ENCODE measurements at regions not wholly inside any gene's neighbourhood (a gene's known extent, or its start where the extent isn't known, plus 50 kb on each side); places are given as distances from the start of the nearest gene placed in this dataset.

GRCh38 chr1:114222920-114223319 lies 69.3 kb upstream of the SYT6 start:
- DNase-seq = no peak

DNA sequence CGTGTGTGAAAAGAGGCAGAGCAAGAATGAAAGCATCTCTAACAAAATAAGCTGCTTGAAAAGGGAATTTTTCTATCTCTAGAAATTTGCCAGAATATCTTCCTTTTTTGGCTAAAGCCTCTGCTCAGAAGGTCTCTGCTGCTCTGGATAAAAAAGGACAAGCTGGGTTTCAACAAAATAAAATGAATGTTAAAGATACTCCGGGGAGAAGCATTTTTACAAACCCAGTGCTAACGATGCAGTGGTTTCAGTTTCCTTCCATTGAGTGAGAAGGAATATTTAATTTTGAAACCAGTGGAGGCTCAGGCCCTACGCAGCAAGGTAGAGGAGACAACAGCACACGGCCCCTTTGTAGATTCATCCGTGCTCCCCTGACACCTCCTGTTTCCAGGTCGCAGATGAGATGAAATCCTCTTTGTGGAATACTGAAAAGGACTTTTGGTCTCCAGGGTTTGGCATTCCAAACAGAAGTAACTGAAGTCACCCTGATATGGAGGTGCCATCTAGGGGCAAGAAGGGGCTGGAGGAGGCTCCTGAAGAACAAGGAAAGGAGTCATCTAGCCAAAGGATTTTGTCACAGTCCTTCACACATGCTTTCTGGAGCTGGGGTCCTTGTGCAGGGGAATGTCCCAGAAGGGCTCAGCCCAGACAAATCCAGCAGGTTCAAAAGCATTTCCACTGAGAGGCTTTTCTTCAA lies 65.7 kb upstream of the SYT6 start:
- DNase-seq = no peak

- DNase-seq = no peak
These were observed 64.9 kb upstream of the SYT6 start for GRCh38 chr1:114218361-114219171.

DNA sequence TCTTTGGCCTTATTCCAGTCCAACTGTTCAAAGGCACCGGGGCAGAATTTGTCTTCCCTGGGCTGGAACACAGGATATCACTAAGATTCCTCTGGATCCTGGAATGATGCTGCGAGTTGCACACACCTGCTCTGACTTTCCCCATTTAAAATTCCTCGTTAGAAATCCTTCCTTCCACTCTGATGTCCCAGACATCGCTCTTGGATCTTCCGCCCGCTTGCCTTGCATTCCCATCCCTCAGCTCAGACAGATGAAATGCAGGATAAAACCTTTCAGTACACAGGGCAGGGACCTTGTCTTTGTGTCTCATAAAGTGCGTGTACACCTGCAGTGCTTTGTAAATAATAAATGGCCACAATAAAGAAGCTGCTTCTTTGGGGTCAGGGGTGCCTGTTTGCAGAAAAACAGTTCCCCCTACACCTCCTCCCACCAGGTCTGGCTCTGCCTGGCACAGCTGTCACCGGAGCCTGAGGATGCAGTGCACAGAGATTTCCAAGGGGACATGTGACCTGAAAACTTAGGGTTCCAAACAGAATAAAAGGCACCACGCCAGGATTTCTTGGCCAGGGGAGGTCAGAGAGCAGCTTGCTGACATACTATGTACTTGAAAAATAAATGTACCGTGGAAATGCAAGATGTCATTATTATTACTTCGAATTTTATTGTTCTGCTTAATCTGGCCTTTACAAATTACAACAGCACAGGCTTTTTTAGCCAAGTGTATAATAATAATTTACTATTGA lies 62.9 kb upstream of the SYT6 start:
- no peak for DNase-seq

DNA sequence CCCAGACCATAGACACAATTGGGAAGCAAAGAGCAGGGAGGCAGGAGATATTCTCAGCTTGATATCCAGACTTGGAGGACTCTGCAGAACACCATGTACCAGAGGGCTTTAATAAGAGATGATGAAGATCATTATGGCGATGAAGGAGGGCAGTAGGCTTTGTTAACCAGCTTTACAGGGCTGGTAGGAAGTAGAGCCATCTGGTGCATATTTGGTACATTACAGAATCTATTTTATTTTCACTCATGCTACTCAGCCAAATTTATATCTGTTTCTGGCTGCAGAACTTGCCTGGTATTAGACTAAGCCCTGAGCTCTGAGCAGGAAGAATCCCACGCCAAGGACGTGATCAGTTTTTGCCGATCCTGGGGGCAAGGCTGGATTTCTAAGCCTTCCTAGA lies 61.8 kb upstream of the SYT6 start:
- no peak for DNase-seq

- no peak for DNase-seq
These were observed 60.3 kb upstream of the SYT6 start for GRCh38 chr1:114214016-114214415.

GRCh38 chr1:114209971-114210370 lies 56.3 kb upstream of the SYT6 start:
- no peak for DNase-seq

DNA sequence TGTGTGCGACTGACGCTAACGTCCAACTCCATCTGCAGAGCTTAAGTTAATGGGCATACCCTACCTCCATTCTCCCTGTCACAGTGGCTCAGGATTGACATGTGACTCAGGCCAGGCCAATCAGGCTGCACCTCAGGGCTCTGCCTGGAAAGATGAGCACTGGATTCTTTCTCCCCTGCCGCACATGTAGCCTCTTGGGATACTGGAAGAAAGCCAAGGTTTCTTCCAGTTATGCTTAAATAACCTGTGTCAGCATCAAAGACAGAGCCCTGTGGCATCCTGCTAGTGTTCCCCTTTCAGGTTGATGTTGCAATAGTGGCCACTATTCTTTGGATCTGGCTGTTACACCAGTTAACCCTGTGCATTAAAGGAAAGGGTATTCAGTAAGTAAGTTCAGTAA lies 55.0 kb upstream of the SYT6 start:
- no peak for DNase-seq

DNA sequence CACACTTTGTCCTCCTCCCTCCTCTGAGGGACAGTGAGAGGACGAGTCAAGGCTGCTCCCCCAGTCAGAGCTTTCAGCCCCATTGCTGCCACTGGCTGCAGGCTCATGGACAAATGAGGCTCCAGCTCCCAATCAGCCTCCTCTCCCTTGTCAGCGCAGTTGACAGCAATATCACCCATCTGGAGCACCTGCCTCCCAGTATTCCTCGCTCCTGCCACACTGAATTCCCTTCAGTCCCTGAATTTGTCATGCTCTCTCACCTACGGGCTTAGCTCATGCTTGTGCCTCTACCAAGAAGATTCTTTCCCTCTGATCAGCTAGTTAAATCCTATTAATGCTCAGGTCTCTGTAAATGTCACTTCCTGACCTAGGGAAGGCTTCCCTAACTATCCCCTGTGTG lies 54.4 kb upstream of the SYT6 start:
- DNase-seq = no peak

GRCh38 chr1:114207635-114208034 lies 54.0 kb upstream of the SYT6 start:
- DNase-seq = no peak

- DNase-seq = no peak
These were observed 52.7 kb upstream of the SYT6 start for GRCh38 chr1:114206392-114206791.

GRCh38 chr1:114203595-114204128 lies 50.0 kb upstream of the SYT6 start:
- no peak for DNase-seq
